Body of pancreas (tissue), 4 donors: ENCODE measurements at regions not wholly inside any gene's neighbourhood (a gene's known extent, or its start where the extent isn't known, plus 50 kb on each side); places are given as distances from the start of the nearest gene placed in this dataset.

Source experiments
- ATAC-seq: fragments of 150-250 bp; one replicate; pipeline ENCODE4 v1.9.1; 2016
- DNase-seq, 4 donors: peaks; one replicate each; pipeline ENCODE4 v3.0.0-alpha.2; 2019
- H3K27ac ChIP-seq, 4 donors: fragments of 200-600 bp; sonication (generic); 1 replicate in 3 of 4; 2 replicates in 1 of 4; pipeline versions ENCODE4 v1.5.1 to v1.6.1; 2016 to 2019; ENCODE audit warnings: mild to moderate bottlenecking in 1 of 4, mixed read lengths in 1 of 4, moderate library complexity in 1 of 4
- H3K27me3 ChIP-seq, 2 donors: fragments of 200-600 bp; sonication (generic); one replicate each; pipeline ENCODE4 v1.6.0; 2016; ENCODE audit warnings: mild to moderate bottlenecking in 1 of 2
- H3K36me3 ChIP-seq, 2 donors: fragments of 200-600 bp; sonication (generic); replicated peaks in 1 of 2; 2 replicates each; pipeline ENCODE4 v1.5.1; 2016; ENCODE audit warnings: low read depth in 2 of 2; ENCODE audit not compliant: insufficient read depth in 1 of 2
- H3K4me1 ChIP-seq: fragments of 200-600 bp; sonication (generic); one replicate; pipeline ENCODE4 v1.6.0; 2016
- H3K4me3 ChIP-seq, 2 donors: fragments of 200-600 bp; sonication (generic); 1 replicate in 1 of 2; 2 replicates in 1 of 2; pipeline ENCODE4 v1.5.1; 2016 to 2019
- H3K9me3 ChIP-seq, 3 donors: fragments of 200-600 bp; sonication (generic); 1 replicate in 2 of 3; 2 replicates in 1 of 3; pipeline ENCODE4 v1.5.1; 2016
- CTCF ChIP-seq, 7 experiments: fragments of 450-650 bp in 4 of 7; fragments of 200-600 bp in 3 of 7; sonication (generic) in 3 of 7; IDR thresholded peaks; one replicate each; pipeline ENCODE4 v1.5.1; 2016 to 2019; ENCODE audit warnings: antibody characterized with exemption in 7 of 7
- POLR2A ChIP-seq, 3 donors: fragments of 450-650 bp; IDR thresholded peaks; one replicate each; pipeline ENCODE4 v1.6.1; 2016; ENCODE audit warnings: antibody characterized with exemption in 3 of 3, mild to moderate bottlenecking in 2 of 3
- WGBS, 2 donors: methylation state at CpG; one replicate each; pipeline ENCODE4 v1.1.5; 2017; 5-methylcytosine and 5-hydroxymethylcytosine counted together
- intact Hi-C: fragments of 100-400 bp; cut with DNase I; formaldehyde crosslinking; loops from one replicate; pipeline ENCODE4 v1.15.1; 2023

- no peak for ATAC-seq
- TF ChIP-seq POLR2A (IDR thresholded peaks at IDR 0.05) (no peak), CTCF (IDR thresholded peaks at IDR 0.05) (no peak)
- intact Hi-C loops: no loop called here
- Histone ChIP-seq H3K4me1 (no peaks in the 10 kb centered on the region), H3K27me3 (no peaks in the 10 kb centered on the region), H3K4me3 (no peak overlapping the region), H3K9me3 (no peaks in the 10 kb centered on the region), H3K27ac (no peak overlapping the region), H3K36me3 (no peaks in the 10 kb centered on the region)
- 80 to 82% methylated on average over 7 of the region's 7 CpGs for WGBS, 2 donors
- no peak for DNase-seq
Observed at GRCh38 chr3:110254591-110254990, 817.0 kb upstream of the NECTIN3 start.

DNA sequence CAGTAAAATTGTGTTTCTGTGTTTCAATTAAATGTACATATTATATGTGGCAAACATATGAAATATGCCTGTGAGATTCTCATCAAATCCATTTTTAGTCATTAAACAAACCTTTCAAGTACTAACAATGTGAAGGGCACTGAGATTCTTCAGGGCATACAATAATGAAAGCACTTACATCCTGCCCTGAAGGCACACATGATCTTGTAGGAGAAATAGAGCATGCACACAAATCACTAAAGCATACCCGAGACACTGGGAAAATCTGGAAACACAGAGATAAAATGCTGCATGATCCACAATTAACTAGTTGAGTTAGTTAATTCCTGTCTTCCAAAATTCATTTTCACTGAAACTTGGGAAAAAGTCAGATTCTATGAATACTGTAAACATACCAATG is 810.5 kb upstream of the NECTIN3 start:
- Histone ChIP-seq H3K27me3 (no peaks in the 10 kb centered on the region), H3K9me3 (no peaks in the 10 kb centered on the region), H3K27ac (no peak overlapping the region), H3K4me3 (no peak overlapping the region), H3K4me1 (no peaks in the 10 kb centered on the region), H3K36me3 (no peaks in the 10 kb centered on the region)
- TF ChIP-seq CTCF (IDR thresholded peaks at IDR 0.05): no peak
- TF ChIP-seq POLR2A (IDR thresholded peaks at IDR 0.05): no peak
- intact Hi-C loops: no loop called here
- WGBS, 2 donors: 43 to 58% methylated on average over 1 of the region's 1 CpG
- ATAC-seq (no peak), DNase-seq (no peak)

DNA sequence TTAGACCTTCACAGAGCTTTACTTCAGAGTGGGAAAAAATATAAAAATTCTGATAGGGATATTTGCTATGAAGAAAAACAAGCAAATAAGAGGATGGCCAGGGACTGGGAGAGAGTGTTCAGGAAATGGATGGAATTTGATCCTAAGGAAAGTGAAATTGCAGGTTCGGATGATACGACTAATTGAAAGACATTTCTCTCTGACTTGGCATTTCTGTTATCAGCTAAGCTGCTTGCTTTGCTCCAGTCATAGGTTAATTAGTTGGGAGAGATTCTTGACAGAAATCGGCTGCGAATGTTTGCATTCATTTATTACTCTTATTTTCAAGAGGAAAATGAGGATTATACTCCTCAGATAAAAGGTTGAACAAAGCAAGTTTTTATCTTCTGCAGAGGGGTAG is 808.7 kb upstream of the NECTIN3 start:
- no peak for ATAC-seq

DNA sequence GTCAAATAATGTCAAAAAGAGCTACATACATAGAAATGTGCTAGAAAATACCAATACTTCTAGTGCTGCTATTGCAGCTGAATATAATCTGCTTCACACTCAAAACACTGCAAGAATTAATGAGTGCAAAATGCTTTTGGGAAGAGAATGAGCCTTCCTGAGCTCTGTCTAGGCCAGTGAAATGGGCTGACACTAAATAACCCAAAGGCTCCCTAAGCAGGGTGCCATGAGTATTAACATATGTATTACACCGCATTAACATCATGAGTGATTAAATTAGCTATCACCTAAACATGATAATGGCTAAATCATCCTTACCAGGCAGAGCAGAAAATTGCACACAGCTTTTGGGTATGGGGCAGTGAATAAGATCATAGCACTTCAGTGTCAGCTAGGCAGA is 806.3 kb upstream of the NECTIN3 start:
- no peak for ATAC-seq
- 53 to 69% methylated on average over 1 of the region's 1 CpG for WGBS, 2 donors
- no peak for DNase-seq
- no peak overlapping the region for H3K27ac ChIP-seq
- intact Hi-C loops: no loop called here
- H3K9me3 ChIP-seq: no peaks in the 10 kb centered on the region
- no peaks in the 10 kb centered on the region for H3K4me1 ChIP-seq
- H3K36me3 ChIP-seq: no peaks in the 10 kb centered on the region
- no peak overlapping the region for H3K4me3 ChIP-seq
- TF ChIP-seq POLR2A (IDR thresholded peaks at IDR 0.05): no peak
- TF ChIP-seq CTCF (IDR thresholded peaks at IDR 0.05): no peak
- H3K27me3 ChIP-seq: no peaks in the 10 kb centered on the region

More for the DNA sequence above, 808.7 kb upstream of the NECTIN3 start:
- intact Hi-C loops: no loop called here
- Histone ChIP-seq H3K27ac (no peak overlapping the region), H3K36me3 (no peaks in the 10 kb centered on the region), H3K27me3 (no peaks in the 10 kb centered on the region), H3K4me1 (no peaks in the 10 kb centered on the region), H3K4me3 (no peak overlapping the region), H3K9me3 (no peaks in the 10 kb centered on the region)
- WGBS, 2 donors: 16 to 23% methylated on average over 4 of the region's 4 CpGs
- TF ChIP-seq POLR2A (IDR thresholded peaks at IDR 0.05): no peak
- no peak for TF ChIP-seq CTCF (IDR thresholded peaks at IDR 0.05)
- DNase-seq: no peak

GRCh38 chr3:110267304-110267845 is 804.2 kb upstream of the NECTIN3 start:
- ATAC-seq (no peak), DNase-seq (no peak)
- Histone ChIP-seq H3K27ac (no peak overlapping the region), H3K4me3 (no peak overlapping the region), H3K4me1 (no peaks in the 10 kb centered on the region), H3K36me3 (no peaks in the 10 kb centered on the region), H3K27me3 (no peaks in the 10 kb centered on the region), H3K9me3 (no peaks in the 10 kb centered on the region)
- 83 to 90% methylated on average over 4 of the region's 4 CpGs for WGBS, 2 donors
- TF ChIP-seq CTCF (IDR thresholded peaks at IDR 0.05): no peak
- TF ChIP-seq POLR2A (IDR thresholded peaks at IDR 0.05): no peak
- intact Hi-C loops: no loop called here
